ENCODE measurements at regions not wholly inside any gene's neighbourhood (a gene's known extent, or its start where the extent isn't known, plus 50 kb on each side); places are given as distances from the start of the nearest gene placed in this dataset.
"Not testable (repeated sequence)": the region's sequence is repeated elsewhere in the genome, so short reads cannot be mapped to it uniquely, and the experiment has no call there.

GRCh38 chr4:38330321-38330720 lies 333.7 kb upstream of the KLF3 start:
- H3K9me3 ChIP-seq (ENCODE audit: severe bottlenecking): peaks cover 2% of the 10 kb centered on the region
- no peak overlapping the region for H3K4me3 ChIP-seq (ENCODE audit: low read depth, low read length)
- TF ChIP-seq, protein P1, sequence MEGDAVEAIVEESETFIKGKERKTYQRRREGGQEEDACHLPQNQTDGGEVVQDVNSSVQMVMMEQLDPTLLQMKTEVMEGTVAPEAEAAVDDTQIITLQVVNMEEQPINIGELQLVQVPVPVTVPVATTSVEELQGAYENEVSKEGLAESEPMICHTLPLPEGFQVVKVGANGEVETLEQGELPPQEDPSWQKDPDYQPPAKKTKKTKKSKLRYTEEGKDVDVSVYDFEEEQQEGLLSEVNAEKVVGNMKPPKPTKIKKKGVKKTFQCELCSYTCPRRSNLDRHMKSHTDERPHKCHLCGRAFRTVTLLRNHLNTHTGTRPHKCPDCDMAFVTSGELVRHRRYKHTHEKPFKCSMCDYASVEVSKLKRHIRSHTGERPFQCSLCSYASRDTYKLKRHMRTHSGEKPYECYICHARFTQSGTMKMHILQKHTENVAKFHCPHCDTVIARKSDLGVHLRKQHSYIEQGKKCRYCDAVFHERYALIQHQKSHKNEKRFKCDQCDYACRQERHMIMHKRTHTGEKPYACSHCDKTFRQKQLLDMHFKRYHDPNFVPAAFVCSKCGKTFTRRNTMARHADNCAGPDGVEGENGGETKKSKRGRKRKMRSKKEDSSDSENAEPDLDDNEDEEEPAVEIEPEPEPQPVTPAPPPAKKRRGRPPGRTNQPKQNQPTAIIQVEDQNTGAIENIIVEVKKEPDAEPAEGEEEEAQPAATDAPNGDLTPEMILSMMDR (IDR thresholded peaks at IDR 0.05; ENCODE audit: low read depth, low read length): no peak
- H3K36me3 ChIP-seq: no peaks in the 10 kb centered on the region
- H3K27ac ChIP-seq: no peak overlapping the region
- DNase-seq: no peak
- no peaks in the 10 kb centered on the region for H3K27me3 ChIP-seq (ENCODE audit: insufficient read depth, low read depth, severe bottlenecking)

GRCh38 chr4:38330936-38331335 lies 333.1 kb upstream of the KLF3 start:
- DNase-seq: no peak
- H3K27ac ChIP-seq: no peak overlapping the region
- peaks cover 2% of the 10 kb centered on the region for H3K9me3 ChIP-seq (ENCODE audit: severe bottlenecking)
- H3K36me3 ChIP-seq: no peaks in the 10 kb centered on the region
- TF ChIP-seq, protein P1 (IDR thresholded peaks at IDR 0.05; ENCODE audit: low read depth, low read length): no peak
- no peaks in the 10 kb centered on the region for H3K27me3 ChIP-seq (ENCODE audit: insufficient read depth, low read depth, severe bottlenecking)
- no peak overlapping the region for H3K4me3 ChIP-seq (ENCODE audit: low read depth, low read length)

GRCh38 chr4:38332699-38333098 lies 331.3 kb upstream of the KLF3 start:
- no peak for DNase-seq
- Histone ChIP-seq H3K9me3 (ENCODE audit: severe bottlenecking) (peaks cover 3% of the 10 kb centered on the region), H3K27ac (no peak overlapping the region), H3K36me3 (no peaks in the 10 kb centered on the region), H3K4me3 (ENCODE audit: low read depth, low read length) (no peak overlapping the region), H3K27me3 (ENCODE audit: insufficient read depth, low read depth, severe bottlenecking) (no peaks in the 10 kb centered on the region)
- TF ChIP-seq, protein P1 (IDR thresholded peaks at IDR 0.05; ENCODE audit: low read depth, low read length): no peak

DNA sequence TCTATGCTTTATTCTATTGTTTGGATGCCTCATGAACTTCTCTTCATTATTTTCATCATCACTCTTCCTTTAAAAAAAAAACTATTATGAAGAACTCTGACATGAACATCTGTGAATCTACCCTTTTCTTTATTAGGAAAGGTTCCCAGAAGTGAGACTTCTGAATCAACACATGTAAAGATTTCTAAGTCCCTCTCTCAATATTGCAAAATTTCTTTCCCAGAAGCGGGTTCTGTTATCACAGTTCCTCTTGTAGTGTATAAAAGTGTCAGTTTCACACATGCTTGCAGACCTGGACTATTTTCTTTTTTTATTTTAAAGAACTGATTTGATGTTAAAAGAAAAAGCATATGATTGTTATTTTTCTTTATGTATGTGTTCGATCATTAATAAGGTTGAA lies 330.8 kb upstream of the KLF3 start:
- Histone ChIP-seq H3K4me3 (ENCODE audit: low read depth, low read length) (no peak overlapping the region), H3K36me3 (no peaks in the 10 kb centered on the region), H3K27me3 (ENCODE audit: insufficient read depth, low read depth, severe bottlenecking) (no peaks in the 10 kb centered on the region), H3K9me3 (ENCODE audit: severe bottlenecking) (peaks cover 6% of the 10 kb centered on the region), H3K27ac (no peak overlapping the region)
- TF ChIP-seq, protein P1 (IDR thresholded peaks at IDR 0.05; ENCODE audit: low read depth, low read length): no peak
- no peak for DNase-seq

- TF ChIP-seq, protein P1 (IDR thresholded peaks at IDR 0.05; ENCODE audit: low read depth, low read length): no peak
- no peak for DNase-seq
- H3K27ac ChIP-seq: no peak overlapping the region
Measured at GRCh38 chr4:38334791-38335190, 329.2 kb upstream of the KLF3 start.

GRCh38 chr4:38338939-38339338 lies 325.1 kb upstream of the KLF3 start:
- DNase-seq; H3K27ac ChIP-seq; H3K4me3 ChIP-seq (ENCODE audit: low read depth, low read length); H3K36me3 ChIP-seq; H3K27me3 ChIP-seq (ENCODE audit: insufficient read depth, low read depth, severe bottlenecking): not testable (repeated sequence)
- peaks cover 14% of the 10 kb centered on the region for H3K9me3 ChIP-seq (ENCODE audit: severe bottlenecking)

More at GRCh38 chr4:38334791-38335190, 329.2 kb upstream of the KLF3 start:
- H3K9me3 ChIP-seq (ENCODE audit: severe bottlenecking): peaks cover 14% of the 10 kb centered on the region
- H3K36me3 ChIP-seq: no peaks in the 10 kb centered on the region
- no peak overlapping the region for H3K4me3 ChIP-seq (ENCODE audit: low read depth, low read length)
- H3K27me3 ChIP-seq (ENCODE audit: insufficient read depth, low read depth, severe bottlenecking): no peaks in the 10 kb centered on the region

All from WERI-Rb-1 (cell line).